RWPE1 (cell line): ENCODE measurements at regions not wholly inside any gene's neighbourhood (a gene's known extent, or its start where the extent isn't known, plus 50 kb on each side); places are given as distances from the start of the nearest gene placed in this dataset.

Experiments used
- CTCF ChIA-PET: fragments of 350-600 bp; sonication (Branson Sonifier 250); formaldehyde crosslinking; extraction: SDS; loops from one replicate; lab custom pipeline; 2021; lab: Yijun Ruan, JAX
- POLR2A ChIA-PET: fragments of 400-600 bp; formaldehyde crosslinking; extraction: SDS; loops from one replicate; lab custom pipeline; 2020; ENCODE audit warnings: antibody characterized with exemption; ENCODE audit not compliant: low non-redundant PET; lab: Yijun Ruan, JAX
- DNase-seq: peaks from one replicate; pipeline ENCODE4 v3.0.0; 2012; ENCODE audit warnings: low spot score
- H3K27ac ChIP-seq: fragments of 450-650 bp; 2 replicates; pipeline ENCODE4 v1.5.1; 2017
- TF ChIP-seq, protein P1 (sequence below): fragments of 450-650 bp; conservative IDR thresholded peaks from 2 replicates; pipeline ENCODE4 v1.5.1; 2017; ENCODE audit warnings: low read depth, mild to moderate bottlenecking

DNA sequence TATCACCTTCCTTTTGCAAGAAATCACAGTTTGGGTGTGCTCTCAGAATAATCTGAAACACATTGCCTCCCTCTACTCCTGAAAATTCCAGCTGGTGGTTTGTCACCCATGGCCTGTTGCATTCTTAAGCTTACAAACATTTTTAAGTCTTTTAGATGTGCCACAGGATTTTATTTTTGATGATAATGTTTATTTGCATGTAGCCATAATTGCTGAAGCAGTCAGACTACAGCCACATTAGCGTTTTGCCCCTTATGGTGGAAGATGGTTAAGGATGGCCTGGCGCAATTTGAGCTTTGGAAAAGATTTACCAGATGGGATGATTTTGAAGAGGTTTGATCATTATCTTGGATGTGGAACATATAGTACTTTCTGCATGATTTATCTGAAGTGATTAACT lies 439.5 kb downstream of the MEIS1 start:
- no peak for DNase-seq
- TF ChIP-seq, protein P1, sequence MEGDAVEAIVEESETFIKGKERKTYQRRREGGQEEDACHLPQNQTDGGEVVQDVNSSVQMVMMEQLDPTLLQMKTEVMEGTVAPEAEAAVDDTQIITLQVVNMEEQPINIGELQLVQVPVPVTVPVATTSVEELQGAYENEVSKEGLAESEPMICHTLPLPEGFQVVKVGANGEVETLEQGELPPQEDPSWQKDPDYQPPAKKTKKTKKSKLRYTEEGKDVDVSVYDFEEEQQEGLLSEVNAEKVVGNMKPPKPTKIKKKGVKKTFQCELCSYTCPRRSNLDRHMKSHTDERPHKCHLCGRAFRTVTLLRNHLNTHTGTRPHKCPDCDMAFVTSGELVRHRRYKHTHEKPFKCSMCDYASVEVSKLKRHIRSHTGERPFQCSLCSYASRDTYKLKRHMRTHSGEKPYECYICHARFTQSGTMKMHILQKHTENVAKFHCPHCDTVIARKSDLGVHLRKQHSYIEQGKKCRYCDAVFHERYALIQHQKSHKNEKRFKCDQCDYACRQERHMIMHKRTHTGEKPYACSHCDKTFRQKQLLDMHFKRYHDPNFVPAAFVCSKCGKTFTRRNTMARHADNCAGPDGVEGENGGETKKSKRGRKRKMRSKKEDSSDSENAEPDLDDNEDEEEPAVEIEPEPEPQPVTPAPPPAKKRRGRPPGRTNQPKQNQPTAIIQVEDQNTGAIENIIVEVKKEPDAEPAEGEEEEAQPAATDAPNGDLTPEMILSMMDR = no peak
- CTCF ChIA-PET = no interaction called here
- POLR2A ChIA-PET = no interaction called here
- H3K27ac ChIP-seq = no peak overlapping the region

DNA sequence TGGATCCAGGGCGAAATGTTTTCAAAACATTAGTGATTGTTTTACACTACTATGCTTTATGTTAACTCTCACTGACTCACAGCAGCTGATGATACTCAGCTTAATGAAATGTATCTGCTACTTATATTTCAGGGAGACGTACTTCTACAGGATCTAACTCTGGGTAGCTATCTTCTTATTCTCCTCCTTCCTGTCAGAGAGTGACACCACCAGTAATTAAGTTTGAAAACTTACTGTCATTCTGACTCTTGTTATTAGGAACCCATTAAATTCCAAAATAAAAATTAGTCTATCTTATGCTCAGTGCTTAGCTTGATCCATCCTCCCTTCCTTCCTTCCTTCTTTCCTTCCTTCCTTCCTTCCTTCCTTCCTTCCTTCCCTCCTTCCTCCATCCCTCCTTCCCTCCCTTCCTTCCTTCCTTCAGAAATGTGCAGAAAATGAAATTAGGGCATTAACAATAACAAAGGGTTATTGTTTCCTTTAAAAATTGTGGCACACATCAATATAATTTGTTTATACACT lies 441.1 kb downstream of the MEIS1 start:
- H3K27ac ChIP-seq = no peak overlapping the region
- no peak for DNase-seq
- POLR2A ChIA-PET = no interaction called here
- CTCF ChIA-PET = interaction anchor here (0.6 kb wide), 1 partner anchor 300 kb away, joined by 3 read pairs; no protein-coding TSS in a partner anchor
- TF ChIP-seq, protein P1 = no peak

DNA sequence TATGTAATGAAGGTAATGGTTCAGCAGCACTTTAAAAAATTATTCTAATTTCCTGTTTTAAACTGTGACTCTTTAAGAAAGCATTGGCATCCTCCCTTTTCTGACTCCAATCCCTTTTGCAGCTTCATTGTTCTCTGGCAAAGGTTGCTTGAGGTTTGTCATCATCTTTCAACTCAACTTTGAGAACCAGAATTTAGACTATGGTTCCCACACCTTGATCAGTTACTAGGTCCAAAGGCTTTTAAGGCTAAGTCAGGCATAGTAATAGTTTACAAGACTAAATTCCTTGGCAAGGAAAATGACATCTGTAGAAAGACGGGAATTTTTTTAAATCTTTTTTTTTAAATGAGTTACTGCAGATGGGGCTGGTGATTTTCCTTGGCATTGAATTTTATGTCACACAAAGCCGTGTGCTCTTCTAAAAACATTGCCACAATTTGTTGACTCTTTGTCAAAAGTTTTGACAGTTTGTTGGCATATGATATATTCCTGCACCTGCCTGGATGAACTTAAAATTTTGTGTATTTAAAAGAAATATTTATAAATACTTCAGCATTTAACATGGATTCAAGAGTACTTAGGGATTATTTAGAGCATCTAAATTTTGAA lies 451.0 kb downstream of the MEIS1 start:
- TF ChIP-seq, protein P1 = no peak
- ChIA-PET POLR2A (no interaction called here), CTCF (no interaction called here)
- H3K27ac ChIP-seq = no peak overlapping the region
- no peak for DNase-seq

DNA sequence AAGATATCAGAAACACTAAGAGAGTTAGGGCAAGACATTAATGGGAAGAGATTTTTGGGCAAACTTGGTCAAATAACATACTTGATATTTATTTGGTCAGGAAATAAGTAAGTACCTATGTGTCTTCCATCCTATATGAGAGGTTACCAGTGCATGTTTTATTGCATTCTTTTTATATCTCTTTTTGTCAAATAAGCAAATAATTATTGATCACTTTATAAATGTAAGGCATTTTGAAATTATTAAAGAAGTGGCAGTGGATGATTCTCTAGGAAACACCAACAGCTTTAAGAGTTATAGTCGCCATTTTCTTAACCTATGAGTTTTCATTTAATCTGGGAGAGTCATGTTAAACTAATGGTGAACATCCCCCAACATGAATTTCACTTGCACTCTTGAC lies 453.3 kb downstream of the MEIS1 start:
- peak overlapping the region; percentile 85 for H3K27ac ChIP-seq
- DNase-seq = no peak
- POLR2A ChIA-PET = no interaction called here
- TF ChIP-seq, protein P1 = no peak
- CTCF ChIA-PET = interaction anchor here (0.6 kb wide), 1 partner anchor 452 kb away, joined by 3 read pairs; no protein-coding TSS in a partner anchor

DNA sequence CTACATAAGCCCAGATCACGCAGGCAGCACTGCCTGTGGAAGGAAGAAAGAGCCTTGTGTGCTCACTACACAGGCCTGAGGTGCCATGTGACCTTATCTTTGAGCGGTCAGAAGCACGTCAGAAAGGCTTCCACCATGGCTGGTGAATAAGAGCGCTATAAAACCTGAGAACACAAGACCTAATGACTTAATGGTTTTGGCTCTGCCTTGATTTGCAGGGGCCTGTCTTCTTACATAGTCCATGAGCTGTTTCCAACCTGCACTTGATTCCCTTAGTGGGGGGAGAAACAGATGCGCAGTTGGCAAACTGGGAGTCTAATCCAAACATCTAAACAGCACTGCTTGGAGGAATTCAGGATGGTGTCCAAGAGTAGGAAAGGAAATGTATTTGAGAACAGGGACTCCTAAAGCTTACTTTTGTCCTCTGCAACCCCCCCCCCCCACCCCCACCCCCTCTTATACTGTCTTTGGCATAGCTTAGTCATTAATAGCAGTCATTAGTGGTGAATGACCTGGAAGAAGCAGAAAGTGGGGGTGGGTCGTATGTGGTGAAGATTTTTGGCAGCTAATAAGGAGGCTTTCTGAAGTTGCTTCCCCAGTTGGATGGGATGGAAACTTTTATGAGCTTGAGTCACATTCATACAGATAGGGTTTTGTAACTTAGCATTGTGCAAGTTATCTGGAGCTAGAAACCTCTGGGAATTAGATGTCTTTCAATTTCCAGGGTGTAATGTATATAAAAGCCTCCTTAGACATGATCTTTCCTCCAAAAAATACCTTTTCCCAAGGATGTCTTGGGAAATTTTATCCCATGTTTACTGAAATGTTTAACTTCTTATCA lies 454.1 kb downstream of the MEIS1 start:
- ChIA-PET CTCF (no interaction called here), POLR2A (no interaction called here)
- peak overlapping the region; percentile 85 for H3K27ac ChIP-seq
- DNase-seq = peak; percentile 65
- TF ChIP-seq, protein P1 = no peak

DNA sequence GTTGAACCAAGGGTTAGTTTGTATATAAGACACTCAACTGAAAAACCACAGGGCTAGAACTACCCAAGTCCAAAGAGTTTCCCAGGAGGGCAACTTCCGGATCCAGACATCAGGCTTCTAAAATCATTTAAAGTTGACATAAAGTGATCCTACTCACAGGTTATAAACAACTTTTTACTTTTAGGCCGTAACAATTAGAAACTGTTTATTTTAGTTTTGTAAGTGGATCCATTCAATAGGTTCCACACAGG lies 454.6 kb downstream of the MEIS1 start:
- ChIA-PET POLR2A (no interaction called here), CTCF (no interaction called here)
- TF ChIP-seq, protein P1 = no peak
- H3K27ac ChIP-seq = no peak overlapping the region
- DNase-seq = no peak
